MM.1S (cell line): ENCODE measurements at regions not wholly inside any gene's neighbourhood (a gene's known extent, or its start where the extent isn't known, plus 50 kb on each side); places are given as distances from the start of the nearest gene placed in this dataset.

Experiments
- DNase-seq: peaks from one replicate; pipeline ENCODE4 v3.0.0-alpha.2; 2015
- H2AFZ ChIP-seq: fragments of 300-600 bp; sonication (generic); 2 replicates; pipeline ENCODE4 v1.6.0; 2016; ENCODE audit warnings: antibody characterized with exemption, low read length
- H3F3A ChIP-seq: fragments of 300-600 bp; sonication (generic); 2 replicates; pipeline ENCODE4 v1.6.1; 2016; ENCODE audit warnings: mild to moderate bottlenecking, antibody characterized with exemption, low read length, moderate library complexity, mixed read lengths; ENCODE audit not compliant: insufficient read depth
- H3K27ac ChIP-seq: fragments of 300-600 bp; sonication (generic); 2 replicates; pipeline ENCODE4 v1.5.1; 2016; ENCODE audit warnings: mild to moderate bottlenecking, low read length
- H3K27me3 ChIP-seq: fragments of 300-600 bp; sonication (generic); replicated peaks from 2 replicates; pipeline ENCODE4 v1.6.0; 2016; ENCODE audit warnings: low read length; ENCODE audit not compliant: insufficient read depth
- H3K36me3 ChIP-seq: fragments of 300-600 bp; sonication (generic); replicated peaks from 2 replicates; pipeline ENCODE4 v1.6.1; 2016; ENCODE audit warnings: mild to moderate bottlenecking, low read length, mixed read lengths; ENCODE audit not compliant: insufficient read depth
- H3K4me1 ChIP-seq: fragments of 300-600 bp; sonication (generic); 2 replicates; pipeline ENCODE4 v1.6.1; 2016; ENCODE audit warnings: low read length, mixed read lengths
- H3K4me2 ChIP-seq: fragments of 300-600 bp; sonication (generic); 2 replicates; pipeline ENCODE4 v1.6.0; 2016; ENCODE audit warnings: low read depth, low read length
- H3K4me3 ChIP-seq: fragments of 300-600 bp; sonication (generic); 2 replicates; pipeline ENCODE4 v1.5.1; 2016; ENCODE audit warnings: low read length, mixed read lengths
- H3K79me2 ChIP-seq: fragments of 300-600 bp; sonication (generic); 2 replicates; pipeline ENCODE4 v1.6.1; 2016; ENCODE audit warnings: mixed run types, low read length, mixed read lengths
- H3K9ac ChIP-seq: fragments of 300-600 bp; sonication (generic); 2 replicates; pipeline ENCODE4 v1.6.1; 2016; ENCODE audit warnings: low read length, mixed read lengths
- H3K9me2 ChIP-seq: fragments of 300-600 bp; sonication (generic); replicated peaks from 2 replicates; pipeline ENCODE4 v1.6.1; 2016; ENCODE audit warnings: mild to moderate bottlenecking, low read length, mixed read lengths; ENCODE audit not compliant: insufficient read depth
- H3K9me3 ChIP-seq: fragments of 300-600 bp; sonication (generic); replicated peaks from 2 replicates; pipeline ENCODE4 v1.6.1; 2016; ENCODE audit warnings: mild to moderate bottlenecking, low read length, mixed read lengths; ENCODE audit not compliant: insufficient read depth
- H4K20me1 ChIP-seq: fragments of 300-600 bp; sonication (generic); 2 replicates; pipeline ENCODE4 v1.6.1; 2016; ENCODE audit warnings: mild to moderate bottlenecking, low read length, moderate library complexity, mixed read lengths; ENCODE audit not compliant: insufficient read depth
- CTCF ChIP-seq: fragments of 300-600 bp; sonication (generic); IDR thresholded peaks from 2 replicates; pipeline ENCODE4 v1.5.1; 2016; ENCODE audit warnings: antibody characterized with exemption, low read length, mixed read lengths
- EZH2 ChIP-seq: fragments of 300-600 bp; sonication (generic); optimal IDR thresholded peaks from 2 replicates; pipeline ENCODE3; 2017; ENCODE audit warnings: low read depth, mild to moderate bottlenecking, antibody characterized with exemption, low read length, mixed read lengths
- EZH2phosphoT487 ChIP-seq: fragments of 300-600 bp; sonication (generic); IDR thresholded peaks from 2 replicates; pipeline ENCODE4 v1.6.1; 2018; ENCODE audit warnings: antibody characterized with exemption, low read length

DNA sequence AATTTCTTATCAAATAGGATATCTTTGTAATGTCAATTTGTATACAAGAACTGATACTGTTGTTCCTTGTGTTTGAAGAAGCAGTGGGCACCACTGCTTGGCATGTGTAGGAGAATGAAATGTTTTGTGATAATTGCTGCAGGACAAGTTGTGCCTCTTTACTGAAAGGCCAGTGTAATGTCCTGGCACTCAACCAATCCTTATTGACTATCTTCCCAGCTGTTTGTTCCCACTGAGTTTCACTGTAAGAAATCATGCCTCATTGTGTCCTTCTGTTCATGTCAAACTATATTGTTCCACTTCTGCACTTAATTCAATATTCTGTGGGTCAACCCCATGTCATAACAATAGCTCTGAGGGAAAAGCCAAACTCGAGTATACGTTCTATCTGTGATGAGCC, 136.1 kb upstream of the FAM83B start:
- H3K36me3 ChIP-seq: no peaks in the 10 kb centered on the region
- H3K4me2 ChIP-seq: no peak overlapping the region
- TF ChIP-seq EZH2 (no peak), EZH2phosphoT487 (no peak), CTCF (no peak)
- no peaks in the 10 kb centered on the region for H3K9me3 ChIP-seq
- H2AFZ ChIP-seq: no peak overlapping the region
- H3K27ac ChIP-seq: no peak overlapping the region
- no peaks in the 10 kb centered on the region for H3K9me2 ChIP-seq
- no peak overlapping the region for H3K9ac ChIP-seq
- no peak overlapping the region for H3K4me3 ChIP-seq
- DNase-seq: no peak
- H4K20me1 ChIP-seq: no peaks in the 10 kb centered on the region
- no peaks in the 10 kb centered on the region for H3F3A ChIP-seq
- no peaks in the 10 kb centered on the region for H3K4me1 ChIP-seq
- H3K79me2 ChIP-seq: no peaks in the 10 kb centered on the region
- no peaks in the 10 kb centered on the region for H3K27me3 ChIP-seq

DNA sequence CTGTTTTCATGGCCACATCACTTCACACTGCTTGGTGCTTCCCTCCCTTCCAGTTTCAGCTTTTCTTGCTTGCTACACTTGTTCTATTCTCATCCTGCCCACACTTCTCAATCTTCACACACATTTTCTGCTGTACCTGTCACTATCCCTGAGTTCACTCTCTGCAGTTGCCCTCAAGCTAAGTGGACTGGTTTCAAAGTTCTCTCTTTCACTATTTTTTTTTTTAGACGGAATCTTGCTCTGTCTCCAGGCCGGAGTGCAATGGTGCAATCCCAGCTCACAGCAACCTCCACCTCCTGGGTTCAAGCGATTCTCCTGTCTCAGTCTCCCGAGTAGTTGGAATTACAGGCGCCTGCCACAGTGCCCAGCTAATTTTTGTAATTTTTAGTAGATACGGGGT, 130.6 kb upstream of the FAM83B start:
- Histone ChIP-seq H3K27ac (no peak overlapping the region), H3K9me3 (no peaks in the 10 kb centered on the region), H4K20me1 (no peaks in the 10 kb centered on the region), H3K79me2 (no peaks in the 10 kb centered on the region), H3K9me2 (no peaks in the 10 kb centered on the region), H3K36me3 (no peaks in the 10 kb centered on the region), H3K4me3 (no peak overlapping the region), H3K4me2 (no peak overlapping the region), H2AFZ (no peak overlapping the region), H3K4me1 (no peaks in the 10 kb centered on the region), H3K27me3 (no peaks in the 10 kb centered on the region), H3K9ac (no peak overlapping the region), H3F3A (no peaks in the 10 kb centered on the region)
- no peak for DNase-seq
- TF ChIP-seq EZH2 (no peak), CTCF (no peak), EZH2phosphoT487 (no peak)

- no peaks in the 10 kb centered on the region for H3F3A ChIP-seq
- no peaks in the 10 kb centered on the region for H3K27me3 ChIP-seq
- H3K36me3 ChIP-seq: no peaks in the 10 kb centered on the region
- no peaks in the 10 kb centered on the region for H3K9me2 ChIP-seq
- DNase-seq: no peak
- no peak overlapping the region for H2AFZ ChIP-seq
- no peaks in the 10 kb centered on the region for H3K9me3 ChIP-seq
- H4K20me1 ChIP-seq: no peaks in the 10 kb centered on the region
- H3K9ac ChIP-seq: no peak overlapping the region
- H3K79me2 ChIP-seq: no peaks in the 10 kb centered on the region
- no peak overlapping the region for H3K4me3 ChIP-seq
- no peak for TF ChIP-seq EZH2phosphoT487
- no peak for TF ChIP-seq EZH2
- TF ChIP-seq CTCF: no peak
- H3K4me2 ChIP-seq: no peak overlapping the region
- H3K27ac ChIP-seq: no peak overlapping the region
- no peaks in the 10 kb centered on the region for H3K4me1 ChIP-seq
These were observed 129.7 kb upstream of the FAM83B start for GRCh38 chr6:54716877-54717276.
